Prostate gland (tissue), 2 donors: ENCODE measurements at regions not wholly inside any gene's neighbourhood (a gene's known extent, or its start where the extent isn't known, plus 50 kb on each side); places are given as distances from the start of the nearest gene placed in this dataset.

Source experiments
- CTCF ChIP-seq, 4 experiments: fragments of 200-600 bp in 2 of 4; fragments of 450-650 bp in 2 of 4; sonication (generic) in 2 of 4; IDR thresholded peaks; 1 replicate in 3 of 4; 2 replicates in 1 of 4; pipeline ENCODE4 v1.5.1; 2016 to 2019; ENCODE audit warnings: antibody characterized with exemption in 4 of 4, mild to moderate bottlenecking in 2 of 4, moderate library complexity in 2 of 4
- POLR2A ChIP-seq: fragments of 450-650 bp; IDR thresholded peaks from one replicate; pipeline ENCODE4 v1.6.1; 2016; ENCODE audit warnings: antibody characterized with exemption, mild to moderate bottlenecking
- POLR2AphosphoS5 ChIP-seq: sonication (generic); formaldehyde crosslinking; IDR thresholded peaks from one replicate; pipeline ENCODE4 v1.6.1; 2017; ENCODE audit warnings: antibody characterized with exemption

- no peak for TF ChIP-seq POLR2AphosphoS5
- TF ChIP-seq CTCF (IDR thresholded peaks at IDR 0.05), result no peak
- no peak for TF ChIP-seq POLR2A
These were observed 343.2 kb downstream of the ANXA1 start for GRCh38 chr9:73494894-73495293.
